ENCODE measurements at regions not wholly inside any gene's neighbourhood (a gene's known extent, or its start where the extent isn't known, plus 50 kb on each side); places are given as distances from the start of the nearest gene placed in this dataset.

DNA sequence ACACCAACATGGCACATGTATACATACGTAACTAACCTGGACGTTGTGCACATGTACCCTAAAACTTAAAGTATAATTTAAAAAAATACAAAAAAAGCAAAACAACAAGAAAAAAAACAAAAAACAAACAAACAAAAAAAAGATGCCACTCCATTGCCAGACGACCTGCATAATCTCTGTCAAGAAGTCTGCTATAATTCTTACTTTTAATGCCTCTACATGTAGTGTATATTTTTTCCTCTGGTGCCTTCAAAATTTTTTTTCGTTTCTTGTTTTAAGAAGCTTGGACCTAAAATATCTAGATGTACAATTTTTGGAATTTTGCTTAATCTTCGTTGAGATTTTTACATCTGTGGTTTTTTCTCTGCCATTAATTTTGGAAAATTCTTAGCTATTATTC is 235.6 kb upstream of the ZNF521 start:
- TF ChIP-seq, protein P1, sequence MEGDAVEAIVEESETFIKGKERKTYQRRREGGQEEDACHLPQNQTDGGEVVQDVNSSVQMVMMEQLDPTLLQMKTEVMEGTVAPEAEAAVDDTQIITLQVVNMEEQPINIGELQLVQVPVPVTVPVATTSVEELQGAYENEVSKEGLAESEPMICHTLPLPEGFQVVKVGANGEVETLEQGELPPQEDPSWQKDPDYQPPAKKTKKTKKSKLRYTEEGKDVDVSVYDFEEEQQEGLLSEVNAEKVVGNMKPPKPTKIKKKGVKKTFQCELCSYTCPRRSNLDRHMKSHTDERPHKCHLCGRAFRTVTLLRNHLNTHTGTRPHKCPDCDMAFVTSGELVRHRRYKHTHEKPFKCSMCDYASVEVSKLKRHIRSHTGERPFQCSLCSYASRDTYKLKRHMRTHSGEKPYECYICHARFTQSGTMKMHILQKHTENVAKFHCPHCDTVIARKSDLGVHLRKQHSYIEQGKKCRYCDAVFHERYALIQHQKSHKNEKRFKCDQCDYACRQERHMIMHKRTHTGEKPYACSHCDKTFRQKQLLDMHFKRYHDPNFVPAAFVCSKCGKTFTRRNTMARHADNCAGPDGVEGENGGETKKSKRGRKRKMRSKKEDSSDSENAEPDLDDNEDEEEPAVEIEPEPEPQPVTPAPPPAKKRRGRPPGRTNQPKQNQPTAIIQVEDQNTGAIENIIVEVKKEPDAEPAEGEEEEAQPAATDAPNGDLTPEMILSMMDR (conservative IDR thresholded peaks at IDR 0.05), result no peak
- TF ChIP-seq EZH2 (IDR thresholded peaks at IDR 0.05; ENCODE audit: low read depth), result no peak

All from PC-9 (cell line).